Central memory CD4-positive, alpha-beta T cell (primary cell): ENCODE measurements at regions not wholly inside any gene's neighbourhood (a gene's known extent, or its start where the extent isn't known, plus 50 kb on each side); places are given as distances from the start of the nearest gene placed in this dataset.
"Not testable (repeated sequence)": the region's sequence is repeated elsewhere in the genome, so short reads cannot be mapped to it uniquely, and the experiment has no call there.

ENCODE experiments used
- DNase-seq: peaks from one replicate; pipeline ENCODE4 v3.0.0; 2022

DNA sequence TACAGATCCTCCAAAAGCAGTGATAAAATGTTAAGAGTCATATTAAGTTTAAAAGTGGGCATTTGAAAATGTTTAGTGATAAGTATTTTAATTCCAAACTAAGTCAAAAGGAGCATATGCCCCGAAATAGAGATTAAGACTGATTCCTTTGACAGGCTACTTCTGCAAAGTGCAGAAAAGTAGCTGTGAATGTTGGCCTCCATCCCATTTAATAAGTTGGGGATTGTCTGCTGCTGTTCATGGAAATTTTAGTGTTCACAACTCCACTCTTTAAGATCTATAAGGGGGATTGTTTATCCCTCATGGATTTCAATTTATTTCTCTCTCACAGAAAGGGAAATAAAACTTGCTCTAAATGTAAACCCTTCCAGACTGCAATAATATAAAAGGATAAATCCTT is 278.3 kb downstream of the KCTD12 start:
- DNase-seq, result no peak

DNA sequence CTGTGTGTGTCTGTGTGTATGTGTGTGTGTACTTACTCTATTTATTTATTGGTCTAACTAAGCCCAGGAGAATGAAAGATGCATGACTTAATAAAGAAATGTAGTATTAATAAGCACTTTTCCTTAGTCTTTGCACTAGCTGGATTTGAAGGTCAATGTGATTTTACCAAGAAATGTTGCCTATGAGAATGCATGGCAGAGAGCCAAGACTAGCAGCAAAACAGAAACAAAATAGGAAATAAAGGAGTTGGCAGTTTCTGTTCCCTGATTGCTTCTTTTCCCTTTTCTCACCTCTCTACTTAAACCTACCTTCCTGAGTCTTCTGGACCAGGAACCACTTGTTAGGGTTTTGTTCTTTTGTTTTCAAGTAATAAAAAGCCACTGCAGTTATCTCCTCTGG is 286.1 kb downstream of the KCTD12 start:
- no peak for DNase-seq

DNA sequence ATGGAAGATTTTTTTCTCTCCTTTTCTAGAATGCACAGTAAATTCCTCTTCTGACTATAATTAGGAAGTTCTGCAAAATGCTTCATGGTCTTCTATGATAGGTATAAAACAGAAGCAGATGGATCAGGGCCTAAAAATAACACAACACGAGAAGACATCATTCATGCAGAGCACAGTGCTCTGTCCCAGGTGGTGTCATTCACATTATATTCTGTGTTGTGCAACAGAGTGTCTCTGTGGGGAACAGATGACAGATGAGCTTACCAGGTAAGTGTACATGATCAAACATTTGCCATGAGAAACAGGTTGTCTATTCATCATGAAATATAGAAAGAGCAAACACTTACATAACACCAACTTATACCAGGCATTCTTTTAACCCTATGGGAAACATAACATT is 288.3 kb downstream of the KCTD12 start:
- no peak for DNase-seq

DNA sequence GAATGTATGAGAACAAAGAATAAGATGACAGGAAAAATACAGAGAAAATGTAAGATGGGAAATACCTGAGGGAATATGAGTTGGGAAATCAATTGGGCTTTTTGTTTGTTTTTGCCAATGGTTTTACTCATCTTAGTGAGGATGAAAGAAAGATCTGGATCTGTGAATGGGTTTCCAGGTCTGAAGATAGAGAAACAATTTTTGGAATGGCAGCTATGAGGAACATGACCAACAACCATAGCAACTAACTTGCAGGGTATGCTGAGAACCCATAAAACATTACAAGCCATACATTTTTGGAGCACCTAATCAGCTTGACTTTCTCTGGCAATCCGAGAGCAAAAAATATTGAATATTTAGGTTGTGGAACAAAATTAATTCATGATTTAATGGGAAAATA is 290.0 kb downstream of the KCTD12 start:
- DNase-seq, result no peak

DNA sequence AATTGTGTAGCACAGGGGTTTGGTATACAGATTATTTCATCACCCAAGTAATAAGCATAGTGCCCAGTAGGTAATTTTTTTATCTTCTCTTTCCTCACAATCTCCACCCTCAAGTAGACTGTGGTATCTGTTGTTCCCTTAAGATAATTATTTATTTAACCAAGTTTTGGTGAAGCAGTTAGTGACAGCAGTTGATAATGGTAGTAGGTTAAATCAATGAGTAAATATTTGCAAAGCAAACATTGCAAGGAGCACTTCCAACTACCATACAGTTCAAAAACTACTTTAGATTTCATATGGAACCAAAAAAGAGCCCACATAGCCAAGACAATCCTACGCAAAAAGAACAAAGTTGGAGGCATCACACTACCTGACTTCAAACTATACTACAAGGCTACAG is 291.8 kb downstream of the KCTD12 start:
- DNase-seq, result no peak

DNA sequence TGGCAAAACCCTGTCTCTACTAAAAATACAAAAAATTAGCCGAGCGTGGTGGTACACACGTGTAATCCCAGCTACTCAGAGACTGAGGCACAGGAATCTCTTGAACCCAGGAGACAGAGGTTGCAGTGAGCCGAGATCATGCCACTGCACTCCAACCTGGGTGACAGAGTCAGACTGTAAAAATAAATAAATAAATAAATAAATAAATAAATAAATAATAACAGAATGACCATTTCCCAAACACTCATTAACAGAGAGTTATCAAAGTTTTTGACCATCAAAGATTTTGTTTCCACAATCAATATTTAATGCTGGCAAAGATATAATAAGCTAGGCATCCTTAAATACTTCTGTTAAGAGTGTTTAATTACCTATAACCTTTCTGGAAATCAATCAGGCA is 299.4 kb downstream of the KCTD12 start:
- DNase-seq, result no peak

- no peak for DNase-seq
Measured at GRCh38 chr13:76579701-76580100, 306.5 kb downstream of the KCTD12 start.

DNA sequence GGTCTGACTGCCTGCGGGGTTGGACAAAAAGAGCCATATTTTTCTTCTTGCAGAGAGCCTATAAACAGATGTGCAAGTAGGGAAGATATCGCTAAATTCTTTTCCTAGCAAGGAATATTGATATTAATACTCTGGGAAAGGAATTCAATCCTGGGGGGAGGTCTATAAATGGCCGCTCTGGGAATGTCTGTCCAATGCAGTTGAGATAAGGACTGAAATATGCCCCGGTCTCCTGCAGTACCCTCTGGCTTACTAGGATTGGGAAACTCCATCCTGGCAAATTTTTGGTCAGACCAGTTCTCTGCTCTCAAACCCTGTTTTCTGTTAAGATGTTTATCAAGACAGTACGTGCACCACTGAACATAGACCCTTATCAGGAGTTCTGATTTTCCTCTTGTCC is 310.6 kb downstream of the KCTD12 start:
- not testable (repeated sequence) for DNase-seq

DNA sequence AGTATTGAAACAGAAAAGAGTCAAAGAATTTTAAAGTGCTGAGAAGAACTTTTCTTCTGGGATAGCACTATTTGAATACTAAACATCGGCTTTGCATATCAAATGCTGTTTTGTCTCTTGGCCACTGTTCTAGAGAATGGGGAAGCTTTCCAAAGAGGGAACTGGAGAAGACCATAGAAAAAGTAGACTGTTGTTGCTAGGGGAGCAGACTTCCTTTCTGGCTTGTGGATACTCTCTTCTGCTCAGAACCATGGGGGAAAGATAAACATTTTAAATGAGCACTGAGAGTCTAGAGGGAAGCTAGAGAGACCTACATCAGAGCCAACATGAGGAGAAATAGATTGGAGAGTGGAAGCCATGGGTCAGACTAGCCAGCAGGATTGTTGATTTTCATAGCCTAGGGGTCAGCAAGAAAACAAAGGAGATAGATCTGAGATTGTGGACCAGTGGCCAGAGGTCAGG is 315.7 kb downstream of the KCTD12 start:
- DNase-seq, result no peak

GRCh38 chr13:76556627-76557026 is 329.6 kb downstream of the KCTD12 start:
- no peak for DNase-seq

DNA sequence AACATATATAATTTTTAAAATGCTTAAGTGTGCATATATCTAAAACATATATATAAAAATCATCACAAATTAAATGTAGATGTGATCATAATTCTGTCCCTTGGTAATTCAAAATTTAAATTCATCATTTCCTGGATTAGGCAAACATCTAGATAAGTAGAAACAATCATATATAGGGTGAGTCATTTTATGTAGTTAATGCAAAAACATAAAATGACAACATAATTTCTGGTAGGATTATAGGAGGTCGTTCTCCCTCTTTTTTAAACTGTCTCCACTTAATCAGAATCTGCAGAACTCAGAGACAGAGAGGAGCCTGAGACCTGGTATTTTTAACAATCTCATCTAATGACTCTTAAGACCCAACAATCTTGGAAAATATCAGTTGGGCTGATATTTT is 333.4 kb downstream of the KCTD12 start:
- DNase-seq, result no peak

GRCh38 chr13:76552041-76552772 is 334.0 kb downstream of the KCTD12 start:
- DNase-seq, result no peak

DNA sequence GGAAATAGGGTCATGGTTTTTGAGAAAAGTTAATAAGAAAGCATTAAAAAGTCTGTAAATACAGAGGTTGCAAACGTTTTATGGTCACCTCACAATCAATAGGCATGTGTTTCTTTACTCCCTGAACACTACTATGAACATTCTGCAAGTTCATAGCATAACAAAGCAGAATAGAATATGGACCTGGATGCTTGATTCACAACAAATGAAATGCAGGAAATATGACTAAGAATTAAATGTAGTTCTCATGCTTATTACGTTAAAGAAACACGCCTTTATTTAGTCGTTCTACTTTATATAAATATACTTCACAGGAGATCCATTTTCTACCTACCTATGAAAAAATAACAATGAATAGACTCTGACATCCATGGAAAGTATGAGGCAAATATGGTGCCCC is 344.0 kb downstream of the KCTD12 start:
- no peak for DNase-seq

DNA sequence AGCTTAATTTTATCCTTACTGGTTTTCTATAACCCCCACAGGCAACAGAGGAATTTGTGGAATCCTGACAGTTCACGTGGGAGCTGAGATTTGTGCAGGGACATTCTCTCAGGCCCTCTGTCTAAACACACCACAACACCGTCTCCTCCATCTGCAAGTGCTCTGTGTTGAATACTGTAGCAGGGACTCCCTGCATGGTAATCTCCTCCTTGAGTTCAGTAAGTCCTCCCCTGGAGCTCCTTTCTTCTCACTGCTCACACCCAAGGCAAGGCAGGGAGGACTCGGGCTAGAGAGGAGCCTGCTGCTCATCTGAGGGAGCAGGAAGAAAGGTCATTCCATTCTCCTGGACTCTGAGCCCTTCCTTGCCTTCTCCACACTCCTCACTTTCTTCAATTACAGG is 348.2 kb downstream of the KCTD12 start:
- no peak for DNase-seq

DNA sequence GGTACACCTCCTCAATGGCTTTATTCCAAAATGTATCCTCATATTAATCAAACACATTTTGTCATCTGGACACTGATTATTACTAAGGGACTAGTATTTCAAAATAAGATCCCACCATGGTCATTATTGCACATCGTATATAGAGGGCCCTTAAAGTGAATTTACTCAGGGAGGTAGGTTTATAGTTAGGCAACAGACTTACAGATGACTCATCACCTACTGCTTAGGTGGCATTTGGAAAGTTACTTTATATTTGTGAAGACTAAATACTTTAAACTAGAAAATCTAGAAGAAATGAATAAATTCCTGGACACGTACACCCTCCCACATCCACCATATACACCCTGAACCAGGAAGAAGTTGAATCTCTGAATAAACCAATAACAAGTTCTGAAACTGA is 353.0 kb downstream of the KCTD12 start:
- no peak for DNase-seq

DNA sequence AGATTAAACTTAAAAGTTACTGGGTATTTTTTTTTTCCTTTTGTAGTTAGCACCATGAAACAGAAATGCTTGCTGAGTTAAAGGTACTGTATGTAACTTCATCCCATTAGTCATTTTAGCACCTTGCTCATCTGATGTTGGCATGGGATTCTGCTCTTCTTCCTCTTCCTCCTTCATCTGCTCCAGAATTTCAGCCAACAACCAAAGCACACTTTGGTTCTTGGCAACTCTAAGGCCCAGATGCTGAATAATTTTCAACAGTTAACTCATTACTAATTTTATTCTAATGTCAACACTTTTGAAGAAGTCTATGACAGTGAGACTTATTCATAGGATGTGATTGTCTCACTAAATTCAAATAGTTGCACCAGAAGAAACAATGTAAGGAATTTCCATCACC is 359.2 kb downstream of the KCTD12 start:
- no peak for DNase-seq

DNA sequence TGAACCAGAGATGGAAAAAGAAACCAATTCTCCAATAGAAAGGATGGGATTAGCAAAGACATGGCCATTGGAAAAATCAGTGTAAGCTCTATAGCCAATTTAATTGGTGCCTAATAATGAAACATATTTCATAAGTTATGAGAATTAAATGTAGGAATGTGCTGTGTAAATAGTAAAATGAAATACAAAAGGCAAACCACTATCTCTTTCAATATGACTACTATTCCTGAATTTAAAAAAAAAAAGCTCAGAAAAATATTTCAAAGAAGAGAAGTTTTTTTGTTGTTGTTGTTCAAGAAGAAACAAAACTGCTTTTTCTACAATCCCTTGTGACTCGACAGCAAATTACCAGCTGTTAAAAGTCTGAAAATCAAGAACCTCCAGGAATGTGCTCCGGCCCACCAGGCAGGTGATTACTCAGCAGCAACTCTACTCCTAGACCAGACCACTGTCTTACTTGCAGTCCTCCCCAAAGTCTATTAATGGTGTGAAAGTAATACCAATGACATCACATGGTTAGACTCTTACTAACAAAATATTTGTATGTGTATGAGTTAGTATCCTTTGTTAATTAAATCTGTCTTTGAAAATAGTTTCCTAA is 362.4 kb downstream of the KCTD12 start:
- no peak for DNase-seq

DNA sequence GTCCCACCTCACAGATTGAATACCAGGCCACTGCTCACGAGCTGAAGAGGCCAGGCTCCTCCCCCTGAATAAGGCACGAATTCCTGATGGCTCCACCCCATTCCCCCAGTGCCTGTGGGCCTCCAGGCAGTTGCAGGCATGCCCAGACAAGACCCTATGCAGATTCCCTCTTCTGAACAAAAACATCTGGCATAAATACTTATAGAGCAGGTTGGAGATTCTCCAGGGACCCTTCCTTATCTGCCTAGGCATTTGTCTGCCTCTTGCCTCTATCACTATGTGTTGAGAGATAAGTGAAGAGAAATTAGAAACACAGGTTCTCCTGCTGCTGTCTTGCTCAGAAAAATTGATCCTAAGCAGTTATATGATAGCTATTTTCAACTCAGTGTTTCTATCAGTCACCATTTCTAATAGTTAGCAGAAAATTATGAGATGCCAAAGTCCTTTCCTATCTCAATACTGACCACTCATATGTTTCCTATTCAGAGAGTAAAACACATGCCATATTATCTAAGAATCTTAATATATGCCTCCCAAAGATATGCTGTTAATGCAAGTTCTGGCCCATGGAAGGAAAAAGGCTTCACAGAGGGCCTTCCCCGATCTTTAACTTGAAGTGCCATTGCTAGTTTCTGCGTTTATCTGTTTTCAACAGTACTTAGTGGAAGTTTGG is 364.0 kb downstream of the KCTD12 start:
- no peak for DNase-seq

- DNase-seq, result no peak
Measured at GRCh38 chr13:76519685-76520084, 366.5 kb downstream of the KCTD12 start.

GRCh38 chr13:76516586-76516985 is 369.6 kb downstream of the KCTD12 start:
- no peak for DNase-seq

DNA sequence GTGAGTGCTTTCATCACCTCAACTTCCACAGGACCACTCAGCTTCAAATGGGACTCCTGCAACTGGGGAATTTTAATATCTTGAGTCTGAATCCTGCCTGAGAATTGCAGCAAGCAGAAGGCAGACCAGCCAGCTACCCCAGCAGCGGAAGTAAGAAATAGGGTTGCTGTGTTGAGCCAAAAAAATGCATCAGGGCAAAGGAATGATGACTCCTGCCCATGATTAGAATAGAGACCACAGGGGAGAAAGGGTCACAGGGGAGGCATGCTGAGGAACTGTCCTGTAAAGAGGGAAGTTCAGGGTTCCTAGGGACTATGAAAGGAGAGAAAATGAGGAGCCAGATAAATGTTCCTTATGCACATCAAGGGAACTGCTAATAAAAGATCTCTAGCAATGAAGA is 370.2 kb downstream of the KCTD12 start:
- no peak for DNase-seq

GRCh38 chr13:76512721-76513145 is 373.5 kb downstream of the KCTD12 start:
- no peak for DNase-seq

DNA sequence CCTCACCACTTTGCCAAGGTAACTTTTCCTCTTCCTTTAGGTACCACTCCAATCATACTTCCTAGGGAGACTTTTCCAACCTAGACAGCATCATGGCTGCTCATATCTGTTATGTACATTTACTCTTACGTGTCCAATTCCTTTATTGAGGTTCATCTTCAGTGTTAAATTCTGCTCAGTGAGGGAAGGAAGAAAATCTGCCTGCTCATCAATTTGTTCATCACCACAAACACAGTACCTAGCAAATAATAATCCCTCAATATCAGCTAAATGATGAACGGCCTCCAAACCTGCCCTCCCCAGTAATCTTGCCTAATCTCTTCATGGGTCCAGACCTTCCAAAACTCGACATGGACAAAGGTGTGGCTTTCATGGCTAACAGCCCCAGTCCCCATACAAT is 380.8 kb downstream of the KCTD12 start:
- DNase-seq, result no peak

DNA sequence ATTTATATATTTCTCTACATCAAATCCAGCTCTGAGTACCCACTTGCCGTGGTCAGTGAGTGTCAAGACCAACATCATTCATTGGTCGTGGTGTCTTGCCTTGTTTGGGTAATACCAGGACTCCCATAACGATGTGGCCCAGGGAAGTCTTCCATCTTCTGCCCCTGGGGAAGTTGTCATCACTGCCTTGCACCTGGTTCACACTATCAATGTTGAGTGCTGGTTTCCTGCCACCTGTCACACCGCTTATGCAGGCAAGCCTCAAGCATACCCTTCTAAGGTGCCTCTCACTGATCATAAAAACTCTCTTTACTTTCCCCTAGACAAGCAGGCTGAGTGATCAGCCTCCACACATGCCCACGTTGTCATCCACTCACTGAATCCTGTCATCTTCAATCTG is 382.4 kb downstream of the KCTD12 start:
- no peak for DNase-seq
